ENCODE measurements at regions not wholly inside any gene's neighbourhood (a gene's known extent, or its start where the extent isn't known, plus 50 kb on each side); places are given as distances from the start of the nearest gene placed in this dataset.
"Not testable (repeated sequence)": the region's sequence is repeated elsewhere in the genome, so short reads cannot be mapped to it uniquely, and the experiment has no call there.

GRCh38 chr20:1747953-1748577 lies 90.5 kb upstream of the SIRPG start:
- no peak for DNase-seq

GRCh38 chr20:1742049-1742434 lies 84.5 kb upstream of the SIRPG start:
- not testable (repeated sequence) for DNase-seq

- DNase-seq, result no peak
These were observed 83.9 kb upstream of the SIRPG start for GRCh38 chr20:1741309-1742048.

GRCh38 chr20:1737134-1737533 lies 79.6 kb upstream of the SIRPG start:
- no peak for DNase-seq

GRCh38 chr20:1735417-1736089 lies 78.0 kb upstream of the SIRPG start:
- DNase-seq, result no peak

- peak; percentile 27 to 66 for DNase-seq
These were observed 76.8 kb upstream of the SIRPG start for GRCh38 chr20:1734269-1734858.

GRCh38 chr20:1731828-1732375 lies 74.3 kb upstream of the SIRPG start:
- not testable (repeated sequence) for DNase-seq

- DNase-seq, result not testable (repeated sequence)
These were observed 73.6 kb upstream of the SIRPG start for GRCh38 chr20:1730981-1731711.

- not testable (repeated sequence) for DNase-seq
These were observed 69.7 kb upstream of the SIRPG start for GRCh38 chr20:1727303-1727702.

- DNase-seq, result no peak
These were observed 67.3 kb upstream of the SIRPG start for GRCh38 chr20:1724901-1725300.

GRCh38 chr20:1722513-1723050 lies 65.0 kb upstream of the SIRPG start:
- no peak for DNase-seq

GRCh38 chr20:1721687-1722512 lies 64.3 kb upstream of the SIRPG start:
- no peak for DNase-seq

GRCh38 chr20:1720845-1721475 lies 63.4 kb upstream of the SIRPG start:
- DNase-seq, result no peak

- no peak for DNase-seq
These were observed 62.6 kb upstream of the SIRPG start for GRCh38 chr20:1720226-1720625.

GRCh38 chr20:1718604-1719384 lies 61.2 kb upstream of the SIRPG start:
- DNase-seq, result no peak

- no peak for DNase-seq
These were observed 55.4 kb upstream of the SIRPG start for GRCh38 chr20:1712634-1713624.

GRCh38 chr20:1711826-1712601 lies 54.4 kb upstream of the SIRPG start:
- DNase-seq, result no peak

GRCh38 chr20:1711266-1711665 lies 53.7 kb upstream of the SIRPG start:
- DNase-seq, result no peak
